ENCODE measurements at regions not wholly inside any gene's neighbourhood (a gene's known extent, or its start where the extent isn't known, plus 50 kb on each side); places are given as distances from the start of the nearest gene placed in this dataset.
"Not testable (repeated sequence)": the region's sequence is repeated elsewhere in the genome, so short reads cannot be mapped to it uniquely, and the experiment has no call there.

DNA sequence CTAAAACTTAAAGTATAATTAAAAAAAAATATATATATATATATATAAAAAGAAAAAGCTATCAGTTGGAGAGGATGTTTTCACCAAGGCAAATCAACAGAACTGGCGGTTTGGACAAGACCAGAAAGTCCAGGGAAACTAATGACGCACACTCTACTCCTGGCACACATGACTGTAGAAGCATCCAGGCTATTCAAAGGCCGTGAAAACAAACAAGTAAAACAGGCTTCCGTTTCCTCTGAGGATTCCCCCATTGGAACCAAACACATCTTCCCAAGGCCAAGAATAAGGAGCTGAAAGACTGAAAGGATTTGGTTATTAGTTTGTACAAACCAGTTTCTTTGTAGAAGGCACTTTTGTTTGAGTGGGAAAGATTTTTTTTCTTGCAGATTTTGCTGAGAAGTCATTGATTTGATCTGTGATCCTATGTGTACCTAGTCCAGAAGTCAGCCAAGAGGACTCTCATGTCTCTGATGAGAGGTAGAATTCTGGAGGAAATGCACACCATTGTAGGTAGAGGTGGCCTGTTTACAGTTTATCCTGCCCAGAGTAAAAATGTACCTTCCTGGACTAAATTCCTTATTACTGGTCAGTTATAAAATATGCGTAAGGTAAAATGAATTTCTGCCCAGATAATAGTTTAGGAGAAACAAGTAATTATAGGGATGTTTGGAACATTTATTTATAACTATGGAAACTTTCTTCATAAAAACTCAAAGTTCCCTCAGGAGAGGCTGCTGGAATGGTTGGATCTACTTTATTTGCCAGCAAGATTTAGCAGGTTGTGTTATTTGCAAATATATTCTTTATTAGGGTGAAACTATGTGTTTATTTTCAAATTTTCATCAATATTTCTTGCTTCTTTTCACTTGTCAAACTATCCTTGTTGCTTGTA lies 66.5 kb downstream of the DMP1 start:
- POLR2A ChIA-PET = no interaction called here
- no peaks in the 10 kb centered on the region for H3K9me3 Mint-ChIP-seq
- H3K4me1 Mint-ChIP-seq (ENCODE audit: low read depth) = no peaks in the 10 kb centered on the region
- H3K4me3 Mint-ChIP-seq = no peak overlapping the region
- CTCF ChIA-PET = no interaction called here
- intact Hi-C loops (cut with micrococcal nuclease) = no loop called here
- no peak for DNase-seq
- H3K27me3 Mint-ChIP-seq = peaks cover 2% of the 10 kb centered on the region
- no peaks in the 10 kb centered on the region for H3K36me3 Mint-ChIP-seq
- no peak overlapping the region for H3K27ac Mint-ChIP-seq

DNA sequence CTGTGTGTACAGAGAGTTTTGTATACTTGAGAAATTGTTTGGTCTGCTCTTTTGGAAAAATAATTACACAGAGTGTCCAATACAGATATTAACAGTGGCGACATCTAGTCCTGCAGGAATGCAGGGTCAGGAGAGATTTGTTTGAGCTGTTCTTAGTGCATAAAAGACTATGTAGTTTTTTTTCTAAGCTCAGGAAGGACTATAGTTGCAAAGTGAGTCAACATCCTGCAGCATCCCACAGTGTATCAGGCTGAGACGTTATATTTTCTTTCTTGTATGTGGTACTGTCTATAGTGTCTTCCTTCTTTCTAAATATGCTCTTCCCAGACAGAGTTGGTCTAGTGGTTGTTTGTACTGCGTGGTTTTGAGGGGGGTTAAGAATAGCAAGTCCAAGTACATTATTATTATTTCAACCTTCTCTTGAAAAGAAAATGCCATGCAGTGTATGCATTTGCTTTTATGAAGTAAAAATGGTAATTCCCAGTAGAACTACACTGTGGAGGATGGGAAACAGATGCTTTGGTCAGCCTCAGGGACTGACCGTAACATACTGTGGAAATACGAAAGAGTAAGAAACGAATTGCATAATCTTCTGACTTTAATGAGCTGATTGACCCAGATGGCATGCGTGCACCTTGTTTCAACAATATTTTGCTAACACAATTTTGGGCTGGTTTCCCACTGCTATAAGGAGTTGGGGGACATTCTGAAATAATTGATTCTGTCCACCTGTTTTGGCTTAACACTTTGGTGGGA lies 67.4 kb downstream of the DMP1 start:
- DNase-seq = no peak
- no peak overlapping the region for H3K4me3 Mint-ChIP-seq
- H3K36me3 Mint-ChIP-seq = no peaks in the 10 kb centered on the region
- no peak overlapping the region for H3K27ac Mint-ChIP-seq
- intact Hi-C loops (cut with micrococcal nuclease) = no loop called here
- POLR2A ChIA-PET = no interaction called here
- H3K27me3 Mint-ChIP-seq = no peaks in the 10 kb centered on the region
- H3K4me1 Mint-ChIP-seq (ENCODE audit: low read depth) = no peaks in the 10 kb centered on the region
- H3K9me3 Mint-ChIP-seq = no peaks in the 10 kb centered on the region
- CTCF ChIA-PET = no interaction called here

DNA sequence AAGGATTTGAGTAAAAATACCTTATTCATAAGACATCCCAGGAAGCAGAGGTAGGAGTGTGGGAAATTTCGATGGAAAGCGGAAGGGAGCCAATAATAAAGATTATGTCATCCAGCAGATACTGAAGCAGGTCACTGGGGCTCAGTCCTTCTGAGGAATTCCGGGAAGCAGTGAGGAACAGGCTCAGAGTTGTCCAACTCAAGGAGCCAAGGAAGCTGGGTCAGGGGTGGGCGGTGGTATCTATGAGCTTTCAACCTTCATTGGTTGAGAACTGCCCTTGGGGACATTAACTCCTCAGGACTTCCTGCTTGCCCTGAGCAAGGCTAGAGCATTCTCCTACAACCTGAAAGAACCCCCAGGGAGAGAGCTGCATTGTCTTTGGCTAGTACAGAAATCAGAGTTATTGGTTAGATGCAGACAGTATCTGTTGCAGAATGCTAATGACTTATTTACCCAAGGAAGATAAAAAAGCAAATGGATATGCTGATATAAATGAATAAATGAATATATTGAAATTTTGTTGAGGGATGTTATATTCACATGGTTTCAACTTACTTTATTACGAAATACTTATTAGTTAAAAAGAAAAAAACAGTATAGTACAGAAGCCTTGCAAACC lies 68.2 kb downstream of the DMP1 start:
- Mint-ChIP-seq H3K4me1 (ENCODE audit: low read depth) (no peaks in the 10 kb centered on the region), H3K27ac (no peak overlapping the region), H3K4me3 (no peak overlapping the region), H3K27me3 (no peaks in the 10 kb centered on the region), H3K9me3 (no peaks in the 10 kb centered on the region), H3K36me3 (no peaks in the 10 kb centered on the region)
- POLR2A ChIA-PET = no interaction called here
- DNase-seq = no peak
- CTCF ChIA-PET = no interaction called here
- intact Hi-C loops (cut with micrococcal nuclease) = no loop called here

DNA sequence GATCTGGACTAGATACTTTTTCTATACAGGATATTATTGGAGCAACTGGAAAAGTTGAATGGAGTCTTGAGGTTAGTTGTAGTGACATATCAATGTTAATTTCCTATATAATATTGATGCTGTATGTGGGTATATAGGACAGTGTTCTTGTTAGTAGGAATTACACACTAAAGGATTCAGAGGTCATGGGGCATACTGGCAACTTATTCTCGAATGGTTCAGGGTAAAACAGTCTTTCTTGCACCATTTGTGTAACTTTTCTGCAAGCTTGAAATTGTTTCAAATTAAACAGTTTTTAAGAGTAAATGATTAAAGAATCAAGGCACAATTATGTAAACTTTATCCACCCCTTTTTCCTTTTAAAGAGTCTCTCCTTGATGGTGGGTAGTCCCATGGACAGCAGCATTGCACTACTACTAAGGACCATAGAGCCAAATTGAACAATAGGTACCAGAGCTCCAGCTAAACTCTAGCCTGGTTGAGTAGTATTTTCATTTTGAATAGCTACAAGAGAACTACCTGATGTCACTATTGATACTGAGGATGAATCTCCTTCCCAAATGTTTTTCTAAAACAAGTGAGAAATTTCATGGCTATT lies 70.1 kb downstream of the DMP1 start:
- intact Hi-C loops (cut with micrococcal nuclease) = no loop called here
- H3K36me3 Mint-ChIP-seq = no peaks in the 10 kb centered on the region
- peaks cover 11% of the 10 kb centered on the region for H3K9me3 Mint-ChIP-seq
- no peak overlapping the region for H3K4me3 Mint-ChIP-seq
- DNase-seq = no peak
- H3K4me1 Mint-ChIP-seq (ENCODE audit: low read depth) = no peaks in the 10 kb centered on the region
- ChIA-PET CTCF (interaction anchor here (1.2 kb wide), 1 partner anchor 40 kb away, joined by 3 read pairs; no protein-coding TSS in a partner anchor), POLR2A (no interaction called here)
- H3K27me3 Mint-ChIP-seq = no peaks in the 10 kb centered on the region
- H3K27ac Mint-ChIP-seq = no peak overlapping the region

DNA sequence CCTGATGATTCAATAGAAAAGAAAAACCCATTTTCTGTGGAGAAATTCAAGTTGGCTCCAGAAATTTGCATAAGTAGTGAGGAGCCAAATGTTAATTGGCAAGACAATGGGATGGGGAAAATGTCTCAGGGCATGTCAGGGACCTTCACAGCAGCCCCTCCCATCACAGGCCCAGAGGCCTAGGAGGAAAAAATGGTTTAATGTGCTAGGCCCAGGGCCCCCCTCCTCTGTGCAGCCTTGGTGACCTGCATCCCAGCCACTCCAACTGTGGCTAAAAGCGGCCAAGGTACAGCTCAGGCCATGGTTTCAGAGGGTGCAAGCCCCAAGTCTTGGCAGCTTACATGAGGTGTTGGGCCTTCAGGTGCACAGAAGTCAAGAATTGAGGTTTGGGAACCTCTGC lies 74.1 kb upstream of the IBSP start:
- intact Hi-C loops (cut with micrococcal nuclease); CTCF ChIA-PET; POLR2A ChIA-PET; H3K4me3 Mint-ChIP-seq; H3K27ac Mint-ChIP-seq; H3K4me1 Mint-ChIP-seq (ENCODE audit: low read depth); H3K36me3 Mint-ChIP-seq; DNase-seq; H3K27me3 Mint-ChIP-seq: not testable (repeated sequence)
- peaks cover 11% of the 10 kb centered on the region for H3K9me3 Mint-ChIP-seq

DNA sequence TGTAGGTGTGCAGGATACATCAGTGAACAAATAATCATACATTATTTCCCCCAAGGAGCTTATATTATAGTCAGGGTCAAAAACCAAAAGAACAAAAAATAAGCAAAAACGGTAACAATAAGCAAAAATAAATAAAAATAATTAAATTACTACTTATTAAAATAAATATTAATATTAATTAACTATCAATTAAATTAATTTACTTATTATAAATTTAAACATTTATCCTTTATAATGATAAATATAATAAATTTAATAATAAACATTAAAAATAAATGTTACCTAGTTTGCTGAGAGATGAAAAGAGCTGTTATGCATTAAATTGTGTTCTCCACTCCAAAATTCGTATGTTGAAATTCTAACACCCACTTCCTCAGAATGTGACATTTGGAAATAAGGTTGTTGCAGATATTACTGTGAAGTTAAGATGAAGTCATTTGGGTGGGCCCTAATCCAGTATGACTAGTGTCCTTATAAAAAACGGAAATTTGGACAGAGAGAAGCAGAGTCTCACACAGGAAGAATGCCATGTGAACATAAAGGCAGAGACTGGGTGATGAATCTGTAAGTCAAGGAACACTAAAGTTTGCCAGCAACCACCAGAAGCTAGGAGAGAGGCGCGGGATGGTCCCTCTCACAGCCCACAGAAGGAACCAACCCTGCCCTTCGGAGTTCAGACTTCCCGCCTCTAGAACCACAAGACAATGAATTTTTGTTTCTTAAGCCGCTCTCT lies 67.2 kb upstream of the IBSP start:
- intact Hi-C loops (cut with micrococcal nuclease) = no loop called here
- H3K27ac Mint-ChIP-seq = no peak overlapping the region
- no peaks in the 10 kb centered on the region for H3K9me3 Mint-ChIP-seq
- CTCF ChIA-PET = no interaction called here
- POLR2A ChIA-PET = no interaction called here
- H3K27me3 Mint-ChIP-seq = peaks cover 3% of the 10 kb centered on the region
- H3K4me1 Mint-ChIP-seq (ENCODE audit: low read depth) = no peaks in the 10 kb centered on the region
- no peak for DNase-seq
- no peaks in the 10 kb centered on the region for H3K36me3 Mint-ChIP-seq
- H3K4me3 Mint-ChIP-seq = no peak overlapping the region

DNA sequence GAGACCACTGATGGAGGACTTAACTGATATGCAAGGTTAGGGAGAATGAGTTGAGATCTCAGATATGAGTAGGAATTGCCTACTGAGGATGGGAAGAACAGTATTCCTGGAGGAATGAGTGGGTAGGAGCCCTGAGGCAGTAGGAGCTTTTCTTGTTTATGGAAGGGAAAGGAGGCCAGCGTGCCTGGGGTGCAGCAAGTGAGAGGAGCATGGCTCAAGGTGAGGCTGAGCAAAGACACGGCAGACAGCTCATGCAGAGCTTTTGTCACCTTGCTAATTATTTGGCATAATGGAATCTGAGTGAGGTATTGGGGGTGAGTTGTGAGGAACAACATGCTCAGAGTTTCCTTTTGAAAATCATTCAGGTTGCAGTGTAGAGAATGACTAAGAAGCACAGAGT lies 65.3 kb upstream of the IBSP start:
- no peaks in the 10 kb centered on the region for H3K36me3 Mint-ChIP-seq
- CTCF ChIA-PET = no interaction called here
- H3K4me1 Mint-ChIP-seq (ENCODE audit: low read depth) = no peaks in the 10 kb centered on the region
- H3K27me3 Mint-ChIP-seq = peaks cover 3% of the 10 kb centered on the region
- POLR2A ChIA-PET = no interaction called here
- no peak overlapping the region for H3K27ac Mint-ChIP-seq
- no peak for DNase-seq
- no peaks in the 10 kb centered on the region for H3K9me3 Mint-ChIP-seq
- intact Hi-C loops (cut with micrococcal nuclease) = no loop called here
- no peak overlapping the region for H3K4me3 Mint-ChIP-seq

DNA sequence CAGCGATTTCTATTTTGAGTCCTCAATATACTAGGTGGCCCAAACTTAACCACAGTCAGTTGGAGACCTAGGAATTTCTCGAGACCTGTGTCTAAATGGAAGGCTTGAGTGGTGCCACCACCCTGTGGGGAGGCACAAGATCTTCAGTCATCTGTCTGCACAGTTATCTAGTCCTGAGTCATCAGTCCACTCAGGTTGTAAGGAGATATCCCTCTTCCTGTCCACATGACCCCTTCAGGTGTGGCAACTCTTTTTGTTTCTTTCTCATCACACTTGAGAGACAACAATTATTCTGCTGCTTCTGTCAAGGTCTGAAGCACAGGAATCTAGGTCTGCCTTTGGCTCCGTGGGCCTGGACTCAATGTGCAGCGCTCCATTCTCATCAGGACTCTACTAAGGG lies 64.4 kb upstream of the IBSP start:
- H3K36me3 Mint-ChIP-seq = no peaks in the 10 kb centered on the region
- no peak overlapping the region for H3K27ac Mint-ChIP-seq
- no peaks in the 10 kb centered on the region for H3K9me3 Mint-ChIP-seq
- POLR2A ChIA-PET = no interaction called here
- peaks cover 4% of the 10 kb centered on the region for H3K27me3 Mint-ChIP-seq
- CTCF ChIA-PET = no interaction called here
- no peaks in the 10 kb centered on the region for H3K4me1 Mint-ChIP-seq (ENCODE audit: low read depth)
- H3K4me3 Mint-ChIP-seq = no peak overlapping the region
- DNase-seq = no peak
- intact Hi-C loops (cut with micrococcal nuclease) = no loop called here

DNA sequence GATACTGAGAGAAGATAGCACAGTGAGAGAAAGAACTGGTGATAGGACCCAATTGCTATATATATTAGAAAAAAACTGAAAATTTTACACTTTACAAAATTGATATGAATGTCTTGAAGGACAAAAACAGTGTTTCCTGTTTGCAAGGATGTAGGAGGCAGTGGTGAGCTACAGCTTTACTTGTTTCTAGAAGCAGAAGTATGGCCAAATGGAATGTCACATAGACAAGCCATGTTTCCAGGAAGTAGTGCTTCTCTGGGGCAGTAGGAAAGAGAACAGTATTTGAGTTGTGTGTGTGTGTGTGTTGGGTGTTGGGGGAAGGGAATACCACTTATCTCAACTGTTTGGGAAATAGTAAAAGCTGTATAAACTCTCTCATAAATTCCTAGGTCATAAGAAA lies 60.9 kb upstream of the IBSP start:
- CTCF ChIA-PET = no interaction called here
- H3K9me3 Mint-ChIP-seq = no peaks in the 10 kb centered on the region

DNA sequence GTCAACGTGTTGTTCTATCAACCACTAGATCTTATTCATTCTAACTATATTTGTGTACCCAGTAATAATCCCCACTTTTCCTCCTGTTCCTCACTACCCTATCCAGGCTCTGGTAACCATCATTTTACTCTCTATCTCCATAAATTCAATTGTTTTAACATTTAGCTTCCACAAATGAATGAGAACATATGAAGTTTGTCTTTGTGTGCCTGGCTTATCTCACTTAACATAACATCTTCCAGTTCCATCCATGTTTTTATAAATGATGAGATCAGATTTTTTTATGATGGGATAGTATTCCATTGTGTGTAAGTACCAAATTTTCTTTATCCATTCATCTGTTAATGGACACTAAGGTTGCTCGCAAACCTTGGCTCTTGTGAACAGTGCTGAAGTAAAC lies 59.9 kb upstream of the IBSP start:
- no peaks in the 10 kb centered on the region for H3K9me3 Mint-ChIP-seq
- ChIA-PET POLR2A (no interaction called here), CTCF (no interaction called here)
- H3K4me1 Mint-ChIP-seq (ENCODE audit: low read depth) = no peaks in the 10 kb centered on the region
- no peak overlapping the region for H3K27ac Mint-ChIP-seq
- H3K4me3 Mint-ChIP-seq = no peak overlapping the region
- intact Hi-C loops (cut with micrococcal nuclease) = no loop called here
- peaks cover 3% of the 10 kb centered on the region for H3K27me3 Mint-ChIP-seq
- no peaks in the 10 kb centered on the region for H3K36me3 Mint-ChIP-seq
- DNase-seq = no peak

More for the DNA sequence above, 60.9 kb upstream of the IBSP start:
- H3K4me1 Mint-ChIP-seq (ENCODE audit: low read depth) = no peaks in the 10 kb centered on the region
- no peaks in the 10 kb centered on the region for H3K36me3 Mint-ChIP-seq
- POLR2A ChIA-PET = no interaction called here
- H3K27me3 Mint-ChIP-seq = peaks cover 3% of the 10 kb centered on the region
- no peak for DNase-seq
- no peak overlapping the region for H3K4me3 Mint-ChIP-seq
- no peak overlapping the region for H3K27ac Mint-ChIP-seq
- intact Hi-C loops (cut with micrococcal nuclease) = no loop called here

DNA sequence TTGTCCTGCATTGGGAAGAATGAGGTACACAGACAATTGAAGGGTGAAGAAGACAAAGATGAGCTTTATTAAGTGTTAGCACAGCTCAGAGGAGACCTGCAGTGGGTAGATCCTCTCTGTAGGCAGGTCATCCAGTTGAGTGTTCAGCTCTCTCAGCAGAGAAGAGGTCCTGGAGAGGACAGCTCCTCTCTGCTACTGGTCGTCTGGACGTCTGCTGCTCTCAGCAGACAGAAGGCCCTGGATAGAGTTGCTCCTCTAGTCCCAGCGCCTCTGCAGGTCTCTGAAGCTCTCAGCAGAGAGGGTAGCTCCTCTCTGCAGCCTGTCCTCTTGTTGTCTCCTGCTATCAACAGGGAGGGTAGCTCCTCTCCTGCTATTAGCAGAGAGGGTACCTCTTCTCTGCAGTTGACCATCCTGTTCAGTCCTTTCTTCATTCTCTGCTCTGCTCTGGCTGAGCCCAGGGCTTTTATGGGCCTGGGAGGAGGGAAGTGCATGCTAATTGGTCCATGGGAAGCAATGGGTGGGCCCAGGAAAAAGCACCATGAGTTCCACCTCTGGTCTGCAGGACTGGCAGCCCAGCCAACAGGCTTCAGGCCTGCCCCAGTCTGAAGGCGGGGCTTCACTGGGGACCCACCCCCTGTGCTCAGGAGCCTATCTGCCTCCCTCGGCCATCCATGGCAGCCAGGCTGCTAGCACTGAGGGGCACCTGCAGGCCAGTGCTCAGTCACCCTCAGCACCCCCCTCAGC lies 54.1 kb upstream of the IBSP start:
- Mint-ChIP-seq H3K27me3 (no peaks in the 10 kb centered on the region), H3K36me3 (no peaks in the 10 kb centered on the region), H3K27ac (no peak overlapping the region), H3K9me3 (no peaks in the 10 kb centered on the region), H3K4me3 (no peak overlapping the region), H3K4me1 (ENCODE audit: low read depth) (no peaks in the 10 kb centered on the region)
- intact Hi-C loops (cut with micrococcal nuclease) = no loop called here
- no peak for DNase-seq
- CTCF ChIA-PET = no interaction called here
- POLR2A ChIA-PET = no interaction called here

Data from activated CD4-positive, alpha-beta memory T cell treated with anti-CD3 and anti-CD28 coated beads for 36 hours (primary cell).